Endothelial cell of umbilical vein (primary cell): ENCODE measurements at regions not wholly inside any gene's neighbourhood (a gene's known extent, or its start where the extent isn't known, plus 50 kb on each side); places are given as distances from the start of the nearest gene placed in this dataset.

Experiments used
- BruUV-seq: library from RNA; stranded (reverse); fragments of 400-500 nt; replicated peaks from 2 replicates; lab custom pipeline; 2021; lab: Mats Ljungman, UMichigan
- CTCF ChIA-PET: fragments of 300-600, 350-600 bp; sonication (Branson Sonifier 250); formaldehyde crosslinking; loops from one replicate; lab custom pipeline; 2021; ENCODE audit warnings: antibody characterized with exemption, inconsistent platforms; lab: Charles Lee
- POLR2A ChIA-PET: fragments of 300-600, 350-600 bp; sonication (Branson Sonifier 250); formaldehyde crosslinking; loops from one replicate; lab custom pipeline; 2021; ENCODE audit warnings: antibody characterized with exemption, inconsistent platforms; lab: Charles Lee
- DNase-seq: peaks from one replicate; pipeline ENCODE4 v3.0.0-alpha.2; 2011; ENCODE audit warnings: low read depth, low spot score
- FAIRE-seq: peaks from 2 replicates; lab custom pipeline; 2011; peaks lifted over from hg19 to GRCh38; lab: Jason Lieb, UNC
- H2AFZ ChIP-seq: 2 replicates; pipeline ENCODE4 v1.6.0; 2012; ENCODE audit warnings: low read depth, low read length, control low read depth, inconsistent platforms
- H3K27ac ChIP-seq: 2 replicates; pipeline ENCODE4 v1.5.1; 2011; ENCODE audit warnings: low read depth, mild to moderate bottlenecking, control low read depth, low read length, moderate library complexity; ENCODE audit not compliant: insufficient read depth
- H3K27me3 ChIP-seq, 2 experiments: 2 replicates each; pipeline versions ENCODE4 v1.6.0 to v1.6.1; 2011; ENCODE audit warnings: low read length in 2 of 2, mixed read lengths in 1 of 2; ENCODE audit not compliant: control insufficient read depth in 2 of 2, insufficient read depth in 2 of 2
- H3K36me3 ChIP-seq, 2 experiments: 2 replicates in 1 of 2; 3 replicates in 1 of 2; pipeline ENCODE4 v1.5.1; 2011; ENCODE audit warnings: low read length in 2 of 2, mild to moderate bottlenecking in 1 of 2, moderate library complexity in 1 of 2; ENCODE audit not compliant: control insufficient read depth in 2 of 2, insufficient read depth in 2 of 2; ENCODE audit errors: extremely low read depth in 1 of 2
- H3K4me1 ChIP-seq: 3 replicates; pipeline ENCODE4 v1.5.1; 2011; ENCODE audit warnings: mild to moderate bottlenecking, low read length; ENCODE audit not compliant: control insufficient read depth, insufficient read depth; ENCODE audit errors: extremely low read depth
- H3K4me2 ChIP-seq: 2 replicates; pipeline ENCODE4 v1.6.1; 2011; ENCODE audit warnings: low read length, control low read depth, mixed read lengths; ENCODE audit not compliant: insufficient read depth
- H3K4me3 ChIP-seq, 3 experiments: fragments of 200-600 bp in 1 of 3; sonication (generic), shearing (Covaris generic) in 1 of 3; replicated peaks in 1 of 3; 2 replicates each; pipeline ENCODE4 v1.5.1; 2011 to 2016; ENCODE audit warnings: control low read depth in 3 of 3, low read length in 3 of 3, mild to moderate bottlenecking in 2 of 3, inconsistent platforms in 1 of 3, low read depth in 1 of 3, moderate library complexity in 1 of 3; ENCODE audit not compliant: insufficient read depth in 1 of 3
- H3K79me2 ChIP-seq: 2 replicates; pipeline ENCODE4 v1.6.0; 2012; ENCODE audit warnings: low read length, inconsistent platforms; ENCODE audit not compliant: control insufficient read depth, insufficient read depth
- H3K9ac ChIP-seq: replicated peaks from 2 replicates; pipeline ENCODE3; 2011; ENCODE audit warnings: low read length, control low read depth; ENCODE audit not compliant: insufficient read depth; ENCODE audit errors: extremely low read depth
- H3K9me1 ChIP-seq: replicated peaks from 3 replicates; pipeline ENCODE4 v1.6.0; 2011; ENCODE audit warnings: mild to moderate bottlenecking, low read length; ENCODE audit not compliant: control insufficient read depth, insufficient read depth; ENCODE audit errors: extremely low read depth
- H3K9me3 ChIP-seq: replicated peaks from 2 replicates; pipeline ENCODE4 v1.5.1; 2012; ENCODE audit warnings: low read length, inconsistent platforms; ENCODE audit not compliant: control insufficient read depth, insufficient read depth
- H4K20me1 ChIP-seq: replicated peaks from 2 replicates; pipeline ENCODE3; 2011; ENCODE audit warnings: mild to moderate bottlenecking, low read length; ENCODE audit not compliant: control insufficient read depth, insufficient read depth; ENCODE audit errors: extremely low read depth
- EZH2 ChIP-seq: IDR thresholded peaks from 2 replicates; pipeline ENCODE4 v1.6.1; 2012; ENCODE audit warnings: borderline replicate concordance, low read depth, mild to moderate bottlenecking, moderate library complexity, low read length, inconsistent platforms; ENCODE audit not compliant: severe bottlenecking
- FOS ChIP-seq: IDR thresholded peaks from 2 replicates; pipeline ENCODE4 v1.6.1; 2011; ENCODE audit warnings: mild to moderate bottlenecking, low read length, moderate library complexity, borderline replicate concordance; ENCODE audit not compliant: insufficient read depth
- GATA2 ChIP-seq: IDR thresholded peaks from 2 replicates; pipeline ENCODE4 v1.7.0; 2011; ENCODE audit warnings: low read depth, mild to moderate bottlenecking, moderate library complexity, mixed read lengths, low read length; ENCODE audit not compliant: insufficient read length, insufficient read depth
- JUN ChIP-seq: IDR thresholded peaks from 2 replicates; pipeline ENCODE4 v1.6.1; 2011; ENCODE audit warnings: borderline replicate concordance, low read depth; ENCODE audit not compliant: insufficient read length, insufficient read depth
- MYC ChIP-seq: IDR thresholded peaks from one replicate; pipeline ENCODE4 v1.6.1; 2011; ENCODE audit warnings: mild to moderate bottlenecking, low read depth, low read length
- POLR2A ChIP-seq: IDR thresholded peaks from 2 replicates; pipeline ENCODE4 v1.6.1; 2012; ENCODE audit warnings: low read depth, mild to moderate bottlenecking, control low read depth, low read length
- POLR2AphosphoS5 ChIP-seq: IDR thresholded peaks from 2 replicates; pipeline ENCODE4 v1.6.1; 2012; ENCODE audit warnings: low read depth, mild to moderate bottlenecking, control low read depth, low read length, moderate library complexity; ENCODE audit not compliant: insufficient read depth
- dilution Hi-C: fragments of 300-500 bp; cut with MboI; formaldehyde crosslinking; loops from one replicate; pipeline ENCODE4 v1.15.0; 2019; ENCODE audit warnings: low sequenced_read_pairs; ENCODE audit not compliant: extremely low pct_ligation_motif_present
- intact Hi-C: fragments of 100-400 bp; cut with micrococcal nuclease; formaldehyde crosslinking; loops from one replicate; pipeline ENCODE4 v1.10.0; 2022
- TF ChIP-seq, protein P1 (sequence below): IDR thresholded peaks from 2 replicates; pipeline ENCODE4 v1.6.1; 2011; ENCODE audit not compliant: insufficient read depth, insufficient read length
- TF ChIP-seq, protein P2 (sequence below), 2 donors: IDR thresholded peaks; 1 replicate in 1 of 2; 2 replicates in 1 of 2; pipeline ENCODE4 v1.5.1; 2011; ENCODE audit warnings: low read length in 2 of 2, mild to moderate bottlenecking in 2 of 2, moderate library complexity in 2 of 2, control low read depth in 1 of 2, inconsistent platforms in 1 of 2, low read depth in 1 of 2; ENCODE audit not compliant: insufficient read depth in 1 of 2; ENCODE audit errors: extremely low read depth in 1 of 2

DNA sequence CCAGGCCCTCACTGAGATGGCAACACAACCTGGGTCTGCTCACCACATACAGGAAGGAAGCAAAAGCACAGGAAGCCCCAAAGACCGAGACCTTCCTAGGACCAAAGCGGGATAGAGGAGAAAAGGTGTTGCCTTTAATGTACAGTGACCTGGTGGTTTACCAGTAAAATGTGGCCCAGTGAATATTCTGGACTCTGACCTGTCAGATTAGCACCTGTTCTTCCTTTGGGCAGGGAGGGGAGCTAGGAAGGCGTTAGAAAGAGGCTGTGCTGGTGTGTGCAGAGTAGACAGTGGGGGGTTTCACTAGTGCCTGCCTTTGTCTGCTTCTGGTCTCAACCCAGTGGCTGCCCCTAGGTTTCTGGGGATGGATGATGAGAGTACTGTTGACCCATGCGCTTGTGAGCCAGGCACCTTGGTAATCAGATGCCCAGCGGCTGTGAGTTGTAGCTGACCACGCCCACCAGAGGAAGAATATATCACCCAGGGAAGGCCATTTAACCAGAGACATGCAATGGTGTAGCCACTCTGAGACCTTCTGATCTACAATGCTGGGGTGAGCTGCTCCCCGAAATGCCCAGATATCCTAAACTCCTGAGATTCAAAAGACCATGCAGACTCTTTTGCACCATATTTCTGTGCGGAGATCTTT is 90.1 kb upstream of the NEO1 start:
- no TSS peak for BruUV-seq
- CTCF ChIA-PET = no interaction called here

More for the DNA sequence above, 90.1 kb upstream of the NEO1 start:
- POLR2A ChIA-PET = no interaction called here
- no peak overlapping the region for H3K9ac ChIP-seq
- H2AFZ ChIP-seq = no peak overlapping the region
- FAIRE-seq = no peak
- no peak for TF ChIP-seq FOS
- no peak for TF ChIP-seq EZH2
- no peak for TF ChIP-seq GATA2
- TF ChIP-seq, protein P1, sequence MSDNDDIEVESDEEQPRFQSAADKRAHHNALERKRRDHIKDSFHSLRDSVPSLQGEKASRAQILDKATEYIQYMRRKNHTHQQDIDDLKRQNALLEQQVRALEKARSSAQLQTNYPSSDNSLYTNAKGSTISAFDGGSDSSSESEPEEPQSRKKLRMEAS = no peak
- no peak for TF ChIP-seq JUN
- no peak for TF ChIP-seq POLR2AphosphoS5
- TF ChIP-seq MYC = no peak
- no peak for TF ChIP-seq POLR2A
- TF ChIP-seq, protein P2, sequence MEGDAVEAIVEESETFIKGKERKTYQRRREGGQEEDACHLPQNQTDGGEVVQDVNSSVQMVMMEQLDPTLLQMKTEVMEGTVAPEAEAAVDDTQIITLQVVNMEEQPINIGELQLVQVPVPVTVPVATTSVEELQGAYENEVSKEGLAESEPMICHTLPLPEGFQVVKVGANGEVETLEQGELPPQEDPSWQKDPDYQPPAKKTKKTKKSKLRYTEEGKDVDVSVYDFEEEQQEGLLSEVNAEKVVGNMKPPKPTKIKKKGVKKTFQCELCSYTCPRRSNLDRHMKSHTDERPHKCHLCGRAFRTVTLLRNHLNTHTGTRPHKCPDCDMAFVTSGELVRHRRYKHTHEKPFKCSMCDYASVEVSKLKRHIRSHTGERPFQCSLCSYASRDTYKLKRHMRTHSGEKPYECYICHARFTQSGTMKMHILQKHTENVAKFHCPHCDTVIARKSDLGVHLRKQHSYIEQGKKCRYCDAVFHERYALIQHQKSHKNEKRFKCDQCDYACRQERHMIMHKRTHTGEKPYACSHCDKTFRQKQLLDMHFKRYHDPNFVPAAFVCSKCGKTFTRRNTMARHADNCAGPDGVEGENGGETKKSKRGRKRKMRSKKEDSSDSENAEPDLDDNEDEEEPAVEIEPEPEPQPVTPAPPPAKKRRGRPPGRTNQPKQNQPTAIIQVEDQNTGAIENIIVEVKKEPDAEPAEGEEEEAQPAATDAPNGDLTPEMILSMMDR (IDR thresholded peaks at IDR 0.05; ENCODE audit: extremely low read depth in 1 of 2, insufficient read depth in 1 of 2, low read depth in 1 of 2, low read length in 2 of 2) = no peak
- no peak for DNase-seq
- H3K9me3 ChIP-seq = no peaks in the 10 kb centered on the region
- H3K9me1 ChIP-seq = no peaks in the 10 kb centered on the region
- no peaks in the 10 kb centered on the region for H3K36me3 ChIP-seq
- dilution Hi-C loops (no loop called here), intact Hi-C loops (no loop called here)
- no peaks in the 10 kb centered on the region for H3K27me3 ChIP-seq
- H3K4me1 ChIP-seq = no peaks in the 10 kb centered on the region
- H4K20me1 ChIP-seq = no peaks in the 10 kb centered on the region
- no peak overlapping the region for H3K4me3 ChIP-seq
- no peaks in the 10 kb centered on the region for H3K79me2 ChIP-seq
- H3K4me2 ChIP-seq = no peak overlapping the region
- no peak overlapping the region for H3K27ac ChIP-seq
